Brain microvascular endothelial cell (primary cell): ENCODE measurements at regions not wholly inside any gene's neighbourhood (a gene's known extent, or its start where the extent isn't known, plus 50 kb on each side); places are given as distances from the start of the nearest gene placed in this dataset.

Experiments used
- DNase-seq: peaks from one replicate; pipeline ENCODE4 v3.0.0-alpha.2; 2020
- H3K27ac ChIP-seq: fragments of 250-450 bp; sonication (Bioruptor Pico); 2 replicates; pipeline ENCODE4 v1.5.1; 2020; ENCODE audit warnings: mild to moderate bottlenecking, moderate library complexity
- H3K27me3 ChIP-seq: fragments of 250-450 bp; sonication (Bioruptor Pico); replicated peaks from 2 replicates; pipeline ENCODE4 v1.5.1; 2020; ENCODE audit warnings: mild to moderate bottlenecking
- H3K36me3 ChIP-seq: fragments of 250-450 bp; sonication (Bioruptor Pico); replicated peaks from 2 replicates; pipeline ENCODE4 v1.5.1; 2020; ENCODE audit warnings: mild to moderate bottlenecking
- H3K4me3 ChIP-seq: 2 replicates; pipeline ENCODE4 v1.5.1; 2011; ENCODE audit warnings: low read depth, mild to moderate bottlenecking, control low read depth, low read length, moderate library complexity
- CTCF ChIP-seq: IDR thresholded peaks from 2 replicates; pipeline ENCODE4 v1.5.1; 2011; ENCODE audit warnings: low read depth, mild to moderate bottlenecking, moderate library complexity, low read length, control low read depth, inconsistent platforms; ENCODE audit errors: missing control alignments
- in situ Hi-C: cut with HindIII; loops from 2 replicates; pipeline ENCODE4 v1.10.0; 2017; ENCODE audit warnings: low sequenced_read_pairs, low pct_ligation_motif_present

- in situ Hi-C loops: no loop called here
Observed at GRCh38 chr2:18800240-18800971, 211.0 kb upstream of the NT5C1B start.

GRCh38 chr2:18799397-18799796 lies 210.0 kb upstream of the NT5C1B start:
- no peak overlapping the region for H3K27ac ChIP-seq
- DNase-seq: peak; percentile 47
- in situ Hi-C loops: no loop called here
- H3K36me3 ChIP-seq: no peaks in the 10 kb centered on the region
- no peaks in the 10 kb centered on the region for H3K27me3 ChIP-seq
- no peak overlapping the region for H3K4me3 ChIP-seq
- no peak for TF ChIP-seq CTCF

More at GRCh38 chr2:18800240-18800971, 211.0 kb upstream of the NT5C1B start:
- no peak for TF ChIP-seq CTCF
- no peak for DNase-seq
- Histone ChIP-seq H3K4me3 (no peak overlapping the region), H3K36me3 (no peaks in the 10 kb centered on the region), H3K27me3 (no peaks in the 10 kb centered on the region), H3K27ac (no peak overlapping the region)

GRCh38 chr2:18797133-18797845 lies 207.9 kb upstream of the NT5C1B start:
- no peak overlapping the region for H3K27ac ChIP-seq
- H3K4me3 ChIP-seq: no peak overlapping the region
- no peak for TF ChIP-seq CTCF
- DNase-seq: no peak
- no peaks in the 10 kb centered on the region for H3K27me3 ChIP-seq
- in situ Hi-C loops: no loop called here
- H3K36me3 ChIP-seq: no peaks in the 10 kb centered on the region

- Histone ChIP-seq H3K27me3 (no peaks in the 10 kb centered on the region), H3K4me3 (no peak overlapping the region), H3K36me3 (no peaks in the 10 kb centered on the region), H3K27ac (no peak overlapping the region)
- DNase-seq: no peak
- no peak for TF ChIP-seq CTCF
- in situ Hi-C loops: no loop called here
Observed at GRCh38 chr2:18795906-18796305, 206.5 kb upstream of the NT5C1B start.

- no peaks in the 10 kb centered on the region for H3K36me3 ChIP-seq
Observed at GRCh38 chr2:18792684-18793083, 203.3 kb upstream of the NT5C1B start.

More at GRCh38 chr2:18792684-18793083, 203.3 kb upstream of the NT5C1B start:
- no peak for DNase-seq
- no peak overlapping the region for H3K4me3 ChIP-seq
- no peak for TF ChIP-seq CTCF
- in situ Hi-C loops: no loop called here
- H3K27ac ChIP-seq: no peak overlapping the region
- no peaks in the 10 kb centered on the region for H3K27me3 ChIP-seq
